ENCODE measurements at regions not wholly inside any gene's neighbourhood (a gene's known extent, or its start where the extent isn't known, plus 50 kb on each side); places are given as distances from the start of the nearest gene placed in this dataset.
"Not testable (repeated sequence)": the region's sequence is repeated elsewhere in the genome, so short reads cannot be mapped to it uniquely, and the experiment has no call there.

GRCh38 chr10:34892521-34892920, 77.4 kb upstream of the PARD3 start:
- not testable (repeated sequence) for H3K36me3 Mint-ChIP-seq

DNA sequence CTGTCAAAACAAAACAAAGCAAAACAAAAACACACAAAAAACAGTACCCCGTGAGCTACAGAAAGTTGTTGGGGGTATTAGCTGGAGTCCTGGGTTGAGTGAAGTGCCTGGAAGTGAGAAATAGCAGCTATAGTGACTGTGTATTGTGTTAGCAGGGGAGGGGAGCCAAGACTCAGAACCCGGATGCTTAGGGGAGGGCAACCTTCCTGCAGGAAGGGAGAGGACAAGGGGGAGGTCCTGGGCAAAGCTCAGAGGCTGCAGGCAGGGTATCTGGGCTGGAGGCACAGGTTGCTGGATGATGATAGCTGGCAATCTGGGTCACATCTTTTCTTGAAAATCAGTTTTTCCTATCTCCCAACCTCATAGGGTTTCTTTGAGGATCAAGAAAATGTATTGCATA, 75.8 kb upstream of the PARD3 start:
- H3K27me3 Mint-ChIP-seq: no peaks in the 10 kb centered on the region
- H3K36me3 Mint-ChIP-seq: no peaks in the 10 kb centered on the region
- DNase-seq: no peak
- H3K4me1 Mint-ChIP-seq: no peaks in the 10 kb centered on the region
- no peak overlapping the region for H3K27ac Mint-ChIP-seq
- H3K4me3 Mint-ChIP-seq: no peak overlapping the region
- no peaks in the 10 kb centered on the region for H3K9me3 Mint-ChIP-seq

More at GRCh38 chr10:34892521-34892920, 77.4 kb upstream of the PARD3 start:
- H3K4me1 Mint-ChIP-seq, H3K4me3 Mint-ChIP-seq, DNase-seq, H3K27me3 Mint-ChIP-seq, H3K9me3 Mint-ChIP-seq, H3K27ac Mint-ChIP-seq: not testable (repeated sequence)

GRCh38 chr10:34889004-34889869, 74.1 kb upstream of the PARD3 start:
- no peaks in the 10 kb centered on the region for H3K4me1 Mint-ChIP-seq
- H3K36me3 Mint-ChIP-seq: no peaks in the 10 kb centered on the region
- H3K27me3 Mint-ChIP-seq: no peaks in the 10 kb centered on the region
- DNase-seq: no peak
- H3K4me3 Mint-ChIP-seq: no peak overlapping the region
- H3K9me3 Mint-ChIP-seq: no peaks in the 10 kb centered on the region
- H3K27ac Mint-ChIP-seq: no peak overlapping the region

- no peak overlapping the region for H3K4me3 Mint-ChIP-seq
- H3K27me3 Mint-ChIP-seq: no peaks in the 10 kb centered on the region
- H3K36me3 Mint-ChIP-seq: no peaks in the 10 kb centered on the region
- H3K9me3 Mint-ChIP-seq: no peaks in the 10 kb centered on the region
- DNase-seq: no peak
- H3K27ac Mint-ChIP-seq: no peak overlapping the region
- no peaks in the 10 kb centered on the region for H3K4me1 Mint-ChIP-seq
These were observed 72.0 kb upstream of the PARD3 start for GRCh38 chr10:34886906-34887642.

DNA sequence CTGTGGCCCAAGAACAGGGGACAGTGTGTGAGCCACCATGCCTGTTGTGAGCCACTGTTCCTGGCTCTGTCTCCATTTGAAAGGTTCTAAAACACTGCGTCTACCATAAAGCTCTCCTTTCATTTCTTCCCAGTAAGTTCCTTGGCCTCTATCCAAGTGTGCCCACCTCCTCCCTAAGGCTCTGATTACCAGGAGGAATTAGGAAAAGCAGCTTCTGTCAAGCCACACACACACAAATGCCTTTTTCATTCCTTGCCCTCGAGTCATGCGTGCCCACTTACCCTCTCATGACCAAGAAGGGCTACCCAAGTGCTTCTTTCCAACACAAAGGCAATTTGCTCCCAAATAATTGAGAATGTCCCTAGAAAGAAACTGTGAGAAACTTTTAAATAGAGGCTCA, 70.8 kb upstream of the PARD3 start:
- Mint-ChIP-seq H3K27me3 (no peaks in the 10 kb centered on the region), H3K27ac (no peak overlapping the region), H3K9me3 (no peaks in the 10 kb centered on the region), H3K4me3 (no peak overlapping the region), H3K36me3 (no peaks in the 10 kb centered on the region), H3K4me1 (no peaks in the 10 kb centered on the region)
- no peak for DNase-seq

DNA sequence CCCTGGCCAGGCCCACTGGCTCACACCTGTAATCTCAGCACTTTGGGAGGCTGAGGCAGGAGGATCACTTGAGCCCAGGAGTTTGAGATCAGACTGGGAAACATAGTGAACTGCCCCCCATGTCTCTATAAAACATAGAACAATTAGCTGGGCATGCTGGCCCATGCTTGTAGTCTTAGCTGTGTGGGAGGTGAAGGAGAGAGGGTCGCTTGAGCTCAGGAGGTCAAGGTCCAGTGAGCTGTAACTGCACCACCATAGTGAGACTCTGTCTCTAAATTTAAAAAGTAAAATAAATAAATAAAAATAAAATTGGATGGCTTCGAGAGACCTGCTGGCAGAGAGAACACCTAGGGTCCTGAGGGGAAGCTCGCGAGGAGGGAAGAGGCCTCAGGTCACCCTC, 69.9 kb upstream of the PARD3 start:
- DNase-seq: no peak
- Mint-ChIP-seq H3K9me3 (no peaks in the 10 kb centered on the region), H3K36me3 (no peaks in the 10 kb centered on the region), H3K27ac (no peak overlapping the region), H3K4me3 (no peak overlapping the region), H3K27me3 (no peaks in the 10 kb centered on the region), H3K4me1 (no peaks in the 10 kb centered on the region)

DNA sequence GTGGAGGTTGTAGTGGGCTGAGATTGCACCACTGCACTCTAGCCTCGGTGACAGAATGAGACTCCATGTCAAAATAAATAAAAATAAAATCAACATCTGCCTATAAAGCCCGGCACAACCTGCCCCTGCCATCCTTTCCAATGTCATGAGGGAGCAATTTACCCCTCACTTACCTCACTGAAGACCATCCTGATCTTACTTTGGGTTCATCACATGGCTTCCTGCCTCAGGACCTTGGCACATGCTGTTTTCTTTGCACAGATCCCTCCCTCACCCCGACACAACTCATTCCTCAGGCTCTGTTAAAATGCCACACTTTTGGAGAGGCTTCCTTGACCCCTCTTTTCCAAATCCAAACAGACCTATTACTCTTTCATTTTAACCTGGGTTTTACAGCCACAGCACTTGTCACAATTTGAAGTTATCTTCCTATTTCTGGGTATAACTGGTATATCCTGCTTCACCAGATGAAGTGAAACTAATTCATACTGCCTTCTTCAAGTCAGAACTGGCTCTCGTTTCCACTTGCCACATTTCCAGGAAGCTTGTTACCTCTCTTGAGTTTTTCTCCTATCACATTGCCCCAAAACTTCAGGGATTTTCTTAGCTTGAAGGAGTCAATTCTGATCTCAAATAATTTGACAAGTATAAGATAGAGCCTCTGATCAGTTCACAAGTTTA, 69.3 kb upstream of the PARD3 start:
- H3K27me3 Mint-ChIP-seq: no peaks in the 10 kb centered on the region
- no peak for DNase-seq
- H3K27ac Mint-ChIP-seq: no peak overlapping the region
- H3K4me1 Mint-ChIP-seq: no peaks in the 10 kb centered on the region
- H3K9me3 Mint-ChIP-seq: no peaks in the 10 kb centered on the region
- H3K4me3 Mint-ChIP-seq: no peak overlapping the region
- H3K36me3 Mint-ChIP-seq: no peaks in the 10 kb centered on the region

DNA sequence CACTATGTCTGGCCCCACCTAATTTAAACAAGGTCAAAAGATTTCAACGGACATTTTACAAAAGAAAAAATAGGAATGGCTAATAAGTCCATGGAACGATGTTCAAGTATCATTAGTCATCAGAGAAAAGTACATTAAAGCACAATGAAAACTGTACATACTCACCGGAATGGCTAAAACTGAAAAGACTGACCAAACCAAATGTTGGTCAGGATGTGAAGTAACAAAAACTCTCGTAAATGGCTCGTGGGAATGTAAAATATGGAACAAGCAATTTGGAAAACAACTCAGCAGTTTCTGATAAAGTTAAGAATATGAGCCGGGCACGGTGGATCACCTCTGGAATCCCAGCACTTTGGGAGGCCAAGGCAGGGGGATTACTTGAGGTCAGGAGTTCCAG, 65.7 kb upstream of the PARD3 start:
- no peaks in the 10 kb centered on the region for H3K27me3 Mint-ChIP-seq
- no peaks in the 10 kb centered on the region for H3K36me3 Mint-ChIP-seq
- no peak overlapping the region for H3K27ac Mint-ChIP-seq
- no peaks in the 10 kb centered on the region for H3K4me1 Mint-ChIP-seq
- H3K4me3 Mint-ChIP-seq: no peak overlapping the region
- no peaks in the 10 kb centered on the region for H3K9me3 Mint-ChIP-seq
- DNase-seq: no peak

DNA sequence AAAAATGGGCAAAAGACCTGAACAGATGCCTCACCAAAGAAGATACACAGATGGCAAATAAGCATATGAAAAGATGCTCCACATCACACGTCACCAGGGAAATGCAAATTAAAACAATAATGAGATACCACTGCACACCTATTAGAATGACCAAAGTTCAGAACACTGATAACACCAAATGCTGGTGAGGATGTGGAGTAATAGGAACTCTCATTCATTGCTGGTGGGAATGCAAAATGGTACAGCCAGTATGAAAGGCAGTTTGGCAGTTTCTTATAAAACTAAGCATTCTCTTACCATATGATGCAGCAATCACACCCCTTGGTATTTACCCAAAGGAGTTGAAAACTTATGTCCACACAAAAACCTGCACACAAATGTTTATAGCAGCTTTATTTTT, 63.6 kb upstream of the PARD3 start:
- H3K4me3 Mint-ChIP-seq, H3K27ac Mint-ChIP-seq, H3K4me1 Mint-ChIP-seq, DNase-seq, H3K27me3 Mint-ChIP-seq, H3K36me3 Mint-ChIP-seq, H3K9me3 Mint-ChIP-seq: not testable (repeated sequence)

DNA sequence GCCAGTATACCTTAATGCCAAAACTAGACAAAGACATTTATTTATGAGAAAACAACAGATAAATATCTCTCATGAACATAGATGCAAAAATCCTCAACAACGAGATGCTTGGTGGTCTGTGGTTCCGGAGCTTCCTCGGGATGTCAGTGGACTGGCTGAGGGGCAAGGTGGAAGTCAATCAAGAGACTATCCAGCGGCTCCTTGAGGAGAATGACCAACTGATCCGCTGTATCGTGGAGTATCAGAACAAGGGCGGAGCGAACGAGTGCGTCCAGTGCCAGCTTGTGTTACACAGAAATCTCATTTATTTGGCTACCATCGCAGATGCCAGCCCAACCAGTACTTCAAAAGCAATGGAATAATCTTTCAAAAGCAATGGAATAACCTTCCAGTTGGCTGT, 60.0 kb upstream of the PARD3 start:
- no peaks in the 10 kb centered on the region for H3K9me3 Mint-ChIP-seq
- no peak overlapping the region for H3K4me3 Mint-ChIP-seq
- DNase-seq: no peak
- H3K27ac Mint-ChIP-seq: no peak overlapping the region
- H3K36me3 Mint-ChIP-seq: no peaks in the 10 kb centered on the region
- no peaks in the 10 kb centered on the region for H3K4me1 Mint-ChIP-seq
- no peaks in the 10 kb centered on the region for H3K27me3 Mint-ChIP-seq

DNA sequence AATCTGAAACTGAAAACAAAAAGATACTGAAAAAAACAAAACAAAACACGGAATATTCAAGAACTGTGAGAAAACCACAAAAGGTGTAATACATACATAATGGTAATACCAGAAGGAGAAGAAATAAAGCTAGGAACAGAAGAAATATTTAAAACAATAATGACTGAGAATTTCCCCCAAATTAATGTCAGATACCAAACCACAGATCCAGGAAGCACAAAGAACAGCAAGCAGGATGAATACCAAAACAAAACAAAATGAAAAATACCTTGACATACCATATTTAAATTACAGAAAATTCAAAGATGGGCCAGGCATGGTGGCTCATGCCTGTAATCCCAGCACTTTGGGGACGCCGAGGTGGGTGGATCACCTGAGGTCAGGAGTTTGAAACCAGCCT, 57.7 kb upstream of the PARD3 start:
- Mint-ChIP-seq H3K27ac (no peak overlapping the region), H3K36me3 (no peaks in the 10 kb centered on the region), H3K27me3 (peaks cover 4% of the 10 kb centered on the region), H3K9me3 (no peaks in the 10 kb centered on the region), H3K4me3 (no peak overlapping the region), H3K4me1 (peaks cover 7% of the 10 kb centered on the region)
- no peak for DNase-seq

DNA sequence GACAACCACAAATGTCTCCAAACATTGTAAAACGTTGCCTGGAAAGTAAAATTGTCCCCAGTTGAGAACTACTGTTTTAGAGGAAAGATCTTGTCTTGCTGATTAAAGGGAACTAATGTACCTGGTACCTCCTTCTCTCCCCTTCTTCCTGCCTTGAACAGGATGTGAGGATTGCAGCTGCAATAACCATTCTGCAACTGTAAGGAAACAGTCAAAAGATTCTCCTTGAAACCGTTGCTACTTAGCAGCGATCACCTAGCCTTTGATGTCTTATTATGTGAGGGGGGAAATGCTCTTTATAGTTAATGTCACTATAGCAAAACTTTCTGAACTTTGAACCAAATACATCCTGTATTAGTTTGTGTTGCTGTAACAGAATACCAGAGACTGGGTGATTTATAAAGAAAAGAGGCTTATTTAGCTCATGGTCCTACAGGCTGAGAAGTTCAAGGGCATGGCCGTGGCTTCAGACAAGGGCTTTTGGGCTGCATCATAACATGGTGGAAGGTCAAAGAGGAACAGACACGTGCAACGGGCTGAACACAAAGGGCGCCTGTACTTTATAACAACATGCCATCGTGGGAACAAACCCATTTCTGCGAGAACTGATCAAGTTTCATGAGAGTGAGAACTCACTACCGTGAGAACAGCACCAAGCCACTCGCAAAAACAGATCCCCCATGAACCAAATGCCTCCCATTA, 54.2 kb upstream of the PARD3 start:
- Mint-ChIP-seq H3K9me3 (no peaks in the 10 kb centered on the region), H3K27ac (no peak overlapping the region), H3K36me3 (no peaks in the 10 kb centered on the region), H3K4me1 (peaks cover 7% of the 10 kb centered on the region), H3K27me3 (peaks cover 14% of the 10 kb centered on the region), H3K4me3 (no peak overlapping the region)
- no peak for DNase-seq

GRCh38 chr10:34868589-34868988, 53.5 kb upstream of the PARD3 start:
- no peaks in the 10 kb centered on the region for H3K36me3 Mint-ChIP-seq
- no peak overlapping the region for H3K4me3 Mint-ChIP-seq
- DNase-seq: no peak

DNA sequence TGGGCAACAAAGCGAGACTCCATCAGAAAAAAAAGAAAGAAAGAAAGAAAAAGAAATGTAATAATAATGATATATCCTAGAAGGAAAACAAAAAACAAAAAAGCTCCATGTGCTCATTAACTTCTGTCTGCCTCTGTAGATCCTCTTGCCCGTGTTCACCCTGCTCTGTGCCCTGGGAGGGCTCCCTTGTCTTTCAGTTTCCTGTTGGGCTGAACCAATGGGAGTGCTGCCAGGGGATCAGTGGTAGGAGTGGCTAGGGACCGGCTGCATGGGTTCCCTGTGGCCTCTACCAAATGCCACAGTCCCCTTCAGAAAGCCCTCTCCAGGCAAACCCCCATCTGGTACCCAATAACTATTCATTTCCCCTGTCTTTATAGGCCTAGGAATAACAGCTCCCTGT, 51.8 kb upstream of the PARD3 start:
- Mint-ChIP-seq H3K4me3 (no peak overlapping the region), H3K36me3 (no peaks in the 10 kb centered on the region), H3K4me1 (peaks cover 7% of the 10 kb centered on the region), H3K27me3 (peaks cover 14% of the 10 kb centered on the region), H3K27ac (no peak overlapping the region), H3K9me3 (no peaks in the 10 kb centered on the region)
- no peak for DNase-seq

More at GRCh38 chr10:34868589-34868988, 53.5 kb upstream of the PARD3 start:
- Mint-ChIP-seq H3K27me3 (peaks cover 14% of the 10 kb centered on the region), H3K9me3 (no peaks in the 10 kb centered on the region), H3K4me1 (peaks cover 7% of the 10 kb centered on the region), H3K27ac (no peak overlapping the region)
